G401 (cell line): ENCODE measurements at regions not wholly inside any gene's neighbourhood (a gene's known extent, or its start where the extent isn't known, plus 50 kb on each side); places are given as distances from the start of the nearest gene placed in this dataset.
"Not testable (repeated sequence)": the region's sequence is repeated elsewhere in the genome, so short reads cannot be mapped to it uniquely, and the experiment has no call there.

ENCODE experiments used
- DNase-seq: peaks from one replicate; pipeline ENCODE4 v3.0.0-alpha.2; 2015; ENCODE audit warnings: low spot score
- in situ Hi-C: cut with HindIII; loops from 2 replicates; pipeline ENCODE4 v1.10.0; 2016; ENCODE audit warnings: low sequenced_read_pairs, mixed read lengths

DNA sequence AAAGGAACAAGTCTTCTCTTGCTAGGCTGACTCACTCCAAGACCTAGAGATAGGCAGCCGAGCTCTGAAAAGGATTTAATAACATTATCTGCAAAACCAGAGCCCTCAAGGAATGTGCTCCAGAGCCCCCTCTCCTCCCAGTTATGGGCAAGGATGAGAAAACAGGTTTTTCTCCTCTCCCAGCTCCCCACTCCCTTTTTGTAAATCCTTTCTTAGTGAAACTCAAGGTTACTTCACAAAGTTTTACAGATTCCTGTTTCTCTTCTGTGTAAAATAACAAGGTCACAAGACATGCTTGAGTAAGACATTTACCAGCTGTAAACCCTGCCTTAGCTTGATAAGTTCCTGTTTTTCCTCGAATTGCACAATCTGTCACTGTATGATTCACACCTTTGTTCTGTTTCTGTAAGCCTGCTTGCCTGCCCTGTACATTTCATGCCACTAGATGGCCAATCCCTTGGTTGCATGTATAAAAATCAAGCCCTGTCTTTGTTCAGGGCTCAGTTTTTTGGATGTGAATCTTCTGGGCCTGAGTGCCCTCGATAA is 489.4 kb downstream of the KCNA4 start:
- no peak for DNase-seq
- in situ Hi-C loops, result no loop called here

DNA sequence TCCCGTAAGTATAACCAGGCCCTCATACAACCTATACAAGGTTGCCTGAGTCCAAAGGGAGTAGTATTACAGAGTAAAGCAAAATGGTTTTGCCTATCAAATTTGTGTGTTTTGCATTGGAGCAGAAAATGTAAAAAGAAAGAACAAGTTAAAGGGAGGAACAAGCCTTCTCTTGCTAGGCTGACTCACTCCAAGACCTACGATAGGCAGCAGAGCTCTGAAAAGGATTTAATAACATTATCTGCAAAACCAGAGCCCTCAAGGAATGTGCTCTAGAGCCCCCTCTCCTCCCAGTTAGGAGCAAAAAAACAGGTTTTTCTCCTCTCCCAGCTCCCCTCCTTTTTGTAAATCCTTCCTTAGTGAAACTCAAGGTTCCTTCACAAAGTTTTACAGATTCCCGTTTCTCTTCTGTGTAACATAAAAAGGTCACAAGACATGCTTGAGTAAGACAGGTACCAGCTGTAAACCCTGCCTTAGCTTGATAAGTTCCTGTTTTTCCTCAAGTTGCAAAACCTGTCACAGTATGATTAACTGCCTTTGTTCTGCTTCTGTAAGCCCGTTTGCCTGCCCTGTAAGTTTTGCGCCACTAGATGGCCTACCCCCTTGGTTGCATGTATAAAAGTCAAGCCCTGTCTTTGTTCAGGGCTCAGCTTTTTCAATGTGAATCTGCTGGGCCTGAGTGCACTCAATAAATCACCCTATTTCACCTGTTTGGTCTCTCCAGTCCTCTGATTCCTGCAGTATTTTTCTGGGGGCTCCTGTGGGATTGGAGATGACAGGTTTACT is 498.2 kb downstream of the KCNA4 start:
- in situ Hi-C loops, result no loop called here
- no peak for DNase-seq

DNA sequence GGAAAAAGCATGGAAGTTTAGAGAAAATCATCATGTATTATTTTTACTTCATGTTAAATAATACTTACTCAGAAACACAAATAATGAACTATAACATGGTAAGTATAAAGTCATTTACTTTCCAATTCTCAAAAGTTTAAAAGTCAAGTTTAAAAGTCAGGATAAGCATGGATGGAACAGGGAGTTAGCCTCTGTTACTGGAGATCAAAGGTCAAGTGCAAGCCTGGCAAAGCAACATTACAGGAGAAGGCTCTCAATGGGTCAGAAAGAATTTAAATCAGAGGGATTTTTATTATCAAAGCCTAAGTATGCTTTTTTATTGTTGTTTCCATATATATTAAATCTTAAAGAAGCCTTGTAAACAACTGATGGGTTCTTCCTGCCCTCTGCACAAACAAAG is 505.4 kb downstream of the KCNA4 start:
- no peak for DNase-seq
- in situ Hi-C loops, result no loop called here

DNA sequence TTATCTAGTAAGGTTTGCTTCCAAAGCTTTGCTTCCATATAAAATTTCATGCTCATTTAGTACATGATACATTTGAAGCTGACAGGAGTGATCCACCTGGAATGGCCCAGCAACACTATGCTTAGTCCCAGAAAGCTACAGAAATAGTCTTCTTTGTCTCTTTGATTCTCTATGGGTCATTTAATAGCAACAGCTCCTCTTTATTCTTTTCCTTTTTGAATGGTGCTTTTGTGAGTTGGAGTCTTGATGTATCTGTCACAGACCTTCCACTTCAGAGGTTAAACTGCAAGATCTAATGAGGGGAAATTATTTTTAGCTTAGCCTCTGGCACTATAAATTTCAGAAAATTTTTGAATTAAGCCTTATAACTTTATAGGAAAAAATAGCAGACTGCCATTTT is 509.5 kb downstream of the KCNA4 start:
- in situ Hi-C loops, result no loop called here
- no peak for DNase-seq

DNA sequence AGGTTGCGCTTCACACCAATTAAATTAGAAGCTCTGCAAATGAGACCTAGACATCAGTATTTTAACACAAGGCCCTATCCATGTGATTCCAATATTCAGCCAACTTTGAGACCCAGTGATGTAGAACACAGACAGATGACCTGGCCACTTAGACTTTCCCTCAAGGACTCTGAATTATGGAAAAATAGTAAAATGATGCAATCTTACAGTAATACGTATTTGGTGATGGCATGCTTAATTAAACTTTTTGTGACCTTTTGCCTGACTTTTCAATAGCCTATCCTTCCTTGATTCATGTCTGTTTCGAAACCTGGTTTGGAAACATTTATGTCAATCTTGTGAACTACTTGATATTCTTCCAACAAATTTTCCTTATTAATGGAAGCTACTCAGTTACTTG is 521.2 kb downstream of the KCNA4 start:
- DNase-seq, result no peak
- in situ Hi-C loops, result no loop called here

DNA sequence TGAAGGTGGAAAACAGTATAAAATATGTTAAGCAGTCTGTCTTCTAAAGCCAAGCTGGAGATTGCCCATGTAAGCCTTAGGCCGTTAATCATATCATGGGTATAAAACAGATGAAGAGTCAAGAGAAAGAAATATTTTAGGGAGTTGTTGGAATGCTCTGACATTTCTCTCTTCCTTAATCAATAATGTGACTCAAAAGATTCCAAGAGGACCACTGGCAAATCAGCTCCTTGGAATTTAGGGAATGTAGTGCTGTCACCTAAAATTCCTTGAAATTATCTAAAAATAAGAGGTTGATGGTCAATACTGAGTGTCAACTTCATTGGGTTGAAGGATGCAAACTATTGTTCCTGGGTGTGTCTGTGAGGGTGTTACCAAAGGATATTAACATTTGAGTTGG is 525.9 kb downstream of the KCNA4 start:
- in situ Hi-C loops, result no loop called here
- DNase-seq, result no peak

DNA sequence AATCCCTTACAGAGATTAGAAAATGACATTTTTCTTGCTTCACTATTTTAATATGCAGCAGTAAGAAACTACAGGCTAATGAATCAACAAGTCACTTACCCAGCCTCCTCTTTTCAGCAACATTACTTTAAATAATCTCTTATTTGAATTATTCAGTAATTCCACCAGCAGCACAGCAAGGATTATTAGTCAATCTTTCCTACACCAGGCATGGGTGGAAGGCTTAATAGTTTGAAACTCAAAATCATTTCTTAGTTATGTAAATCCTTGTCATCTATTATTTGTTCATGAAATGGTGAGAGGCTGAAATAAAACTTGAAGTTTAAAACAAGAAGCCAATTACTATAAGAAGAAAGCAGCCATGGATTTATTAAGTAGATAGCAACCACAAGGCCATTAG is 530.5 kb downstream of the KCNA4 start:
- DNase-seq, result no peak
- in situ Hi-C loops, result no loop called here

DNA sequence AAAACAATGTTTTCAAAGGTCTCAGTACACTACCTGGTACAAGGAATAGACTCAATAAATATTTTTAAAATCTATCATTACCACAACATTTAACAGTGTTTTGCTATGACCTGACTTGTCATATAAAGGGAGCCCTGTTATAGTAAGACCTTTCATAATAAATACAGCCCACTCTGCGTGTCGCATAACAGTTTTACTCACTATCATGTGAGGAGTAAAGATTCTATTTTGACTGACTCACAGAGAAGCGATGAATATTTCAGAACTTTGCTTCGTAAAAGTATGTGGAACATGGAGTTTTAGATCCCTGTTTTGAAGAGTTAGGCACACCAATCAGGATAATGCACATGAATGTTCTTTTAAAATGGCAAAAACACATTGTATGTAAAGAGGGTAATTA is 531.2 kb downstream of the KCNA4 start:
- in situ Hi-C loops, result no loop called here
- DNase-seq, result no peak

DNA sequence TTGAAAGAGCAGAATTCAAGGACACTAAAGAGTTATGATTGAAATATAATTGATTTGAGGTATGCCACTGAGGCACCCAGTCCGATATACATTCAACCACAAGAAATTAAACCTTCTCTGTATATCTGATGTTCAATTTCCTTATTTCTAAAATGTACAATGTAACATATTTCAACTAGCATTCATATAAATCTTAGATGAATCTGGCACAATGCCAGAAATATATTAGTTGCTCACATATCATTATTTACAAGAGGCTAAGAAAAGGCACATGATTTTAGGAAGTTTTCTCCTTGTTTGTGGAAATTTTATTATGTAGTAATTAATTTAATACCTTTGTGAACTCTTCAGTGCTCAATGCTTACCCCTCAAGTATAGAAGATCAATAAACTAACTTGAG is 532.3 kb downstream of the KCNA4 start:
- DNase-seq, result no peak
- in situ Hi-C loops, result no loop called here

DNA sequence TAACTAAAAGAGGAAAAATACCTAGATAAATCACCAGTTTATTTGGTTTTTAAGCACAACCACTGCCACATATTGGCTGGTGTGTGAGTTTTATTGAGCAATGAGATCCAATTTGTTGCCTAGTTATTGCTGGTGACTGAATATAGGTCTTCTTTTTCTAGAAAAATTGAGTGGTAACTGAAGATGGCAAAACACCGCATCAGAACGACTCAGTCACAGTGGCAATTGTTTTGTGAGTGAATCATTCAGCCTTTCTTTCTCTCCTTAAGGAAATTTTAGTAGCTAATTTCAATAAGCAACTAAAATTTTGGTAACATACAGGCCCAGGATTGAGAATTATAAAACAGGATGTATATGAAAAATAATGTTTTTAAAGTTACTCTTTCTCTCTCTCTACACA is 533.0 kb downstream of the KCNA4 start:
- in situ Hi-C loops, result no loop called here
- no peak for DNase-seq

DNA sequence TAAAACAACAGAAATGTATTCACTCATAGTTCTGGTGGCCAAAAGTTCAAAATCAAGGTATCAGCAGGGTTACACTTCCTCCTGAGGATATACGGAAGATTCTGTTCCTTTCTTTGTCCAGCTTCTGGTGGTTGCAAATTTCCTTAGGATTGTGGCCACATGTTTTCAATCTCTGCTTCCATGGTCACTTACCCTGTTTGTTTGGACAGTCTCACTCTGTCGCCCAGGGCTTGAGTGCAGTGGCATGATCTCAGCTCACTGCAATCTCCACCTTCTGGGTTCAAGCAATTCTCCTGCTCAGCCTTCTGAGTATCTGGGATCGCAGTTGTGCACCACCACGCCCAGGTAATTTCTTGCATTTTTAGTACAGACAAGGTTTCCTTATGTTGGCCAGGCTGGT is 534.3 kb downstream of the KCNA4 start:
- DNase-seq, result no peak
- in situ Hi-C loops, result no loop called here

DNA sequence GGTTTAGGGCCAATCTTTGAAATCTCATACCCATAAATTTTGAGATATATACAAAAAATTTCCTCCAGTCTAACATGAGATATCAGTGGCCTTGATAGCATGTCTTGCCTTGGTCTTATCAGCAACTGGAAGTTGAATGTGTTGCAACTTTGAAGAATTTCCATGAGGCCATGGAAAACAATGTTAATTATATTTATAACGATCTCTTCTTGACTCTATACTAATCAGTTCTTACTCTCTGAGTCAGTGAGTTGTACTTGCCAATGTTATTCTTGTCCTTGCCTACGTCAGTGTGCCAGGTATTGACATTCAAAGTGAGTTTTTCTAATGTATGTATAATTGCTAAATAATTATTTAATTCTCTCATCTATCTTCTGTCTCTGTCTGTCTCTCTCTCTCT is 535.1 kb downstream of the KCNA4 start:
- DNase-seq, result no peak
- in situ Hi-C loops, result no loop called here

DNA sequence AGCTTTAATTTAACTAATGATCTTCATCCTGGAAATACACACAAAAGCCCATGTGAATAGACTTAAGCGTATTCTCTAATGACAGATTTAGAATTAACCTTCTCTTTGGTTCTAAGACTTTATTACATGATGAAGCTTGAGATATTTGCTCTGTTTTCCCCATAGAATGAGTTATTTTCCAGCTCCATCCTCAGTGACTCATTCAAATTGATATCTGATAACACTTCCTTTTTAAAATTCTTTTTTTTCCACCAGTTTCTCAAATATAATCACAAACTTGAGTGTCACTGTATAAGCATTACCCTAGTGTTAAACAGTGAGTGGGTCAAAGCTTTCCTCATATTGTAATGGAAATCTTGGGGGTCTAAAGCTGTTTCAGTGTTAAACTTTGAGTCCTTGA is 535.8 kb downstream of the KCNA4 start:
- in situ Hi-C loops, result no loop called here
- no peak for DNase-seq

DNA sequence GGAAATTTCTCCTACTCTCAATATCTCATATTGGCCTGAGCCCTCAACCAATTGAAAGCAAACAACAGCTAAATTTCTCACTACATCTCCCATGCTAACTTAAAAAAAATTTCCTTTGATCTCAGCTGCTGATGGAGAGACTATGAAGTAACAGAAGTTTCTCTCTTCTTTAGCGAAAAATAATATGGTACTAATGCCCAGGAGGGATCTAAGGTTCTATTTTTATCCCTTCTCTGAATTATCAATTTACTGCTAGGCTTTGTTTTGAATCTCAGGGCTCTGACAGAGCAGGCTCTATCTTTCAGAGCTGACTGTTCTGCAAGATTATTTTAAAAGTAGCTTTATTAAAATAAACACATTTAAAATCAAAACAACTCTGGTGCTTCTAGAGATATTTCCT is 558.6 kb downstream of the KCNA4 start:
- no peak for DNase-seq
- in situ Hi-C loops, result no loop called here

DNA sequence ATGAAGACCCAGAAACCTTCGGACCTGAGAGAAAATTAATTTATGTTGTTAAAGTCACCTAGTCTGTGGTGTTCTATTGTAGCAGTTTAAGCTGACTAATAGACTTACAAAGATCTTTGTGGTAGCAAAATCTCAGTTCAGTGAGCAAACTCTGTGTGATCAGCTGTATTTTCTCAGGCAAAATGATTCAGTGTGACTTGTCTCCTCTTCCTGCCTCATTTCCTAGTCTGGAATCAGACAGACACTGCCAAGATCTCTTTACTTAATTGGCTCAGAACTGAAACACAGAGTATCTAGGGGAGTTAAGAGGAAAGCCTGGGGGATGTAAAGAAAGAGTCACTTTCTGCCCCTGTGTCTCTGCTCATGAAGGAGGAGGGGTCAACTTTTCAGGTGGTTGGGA is 564.7 kb downstream of the KCNA4 start:
- DNase-seq, result no peak
- in situ Hi-C loops, result no loop called here

DNA sequence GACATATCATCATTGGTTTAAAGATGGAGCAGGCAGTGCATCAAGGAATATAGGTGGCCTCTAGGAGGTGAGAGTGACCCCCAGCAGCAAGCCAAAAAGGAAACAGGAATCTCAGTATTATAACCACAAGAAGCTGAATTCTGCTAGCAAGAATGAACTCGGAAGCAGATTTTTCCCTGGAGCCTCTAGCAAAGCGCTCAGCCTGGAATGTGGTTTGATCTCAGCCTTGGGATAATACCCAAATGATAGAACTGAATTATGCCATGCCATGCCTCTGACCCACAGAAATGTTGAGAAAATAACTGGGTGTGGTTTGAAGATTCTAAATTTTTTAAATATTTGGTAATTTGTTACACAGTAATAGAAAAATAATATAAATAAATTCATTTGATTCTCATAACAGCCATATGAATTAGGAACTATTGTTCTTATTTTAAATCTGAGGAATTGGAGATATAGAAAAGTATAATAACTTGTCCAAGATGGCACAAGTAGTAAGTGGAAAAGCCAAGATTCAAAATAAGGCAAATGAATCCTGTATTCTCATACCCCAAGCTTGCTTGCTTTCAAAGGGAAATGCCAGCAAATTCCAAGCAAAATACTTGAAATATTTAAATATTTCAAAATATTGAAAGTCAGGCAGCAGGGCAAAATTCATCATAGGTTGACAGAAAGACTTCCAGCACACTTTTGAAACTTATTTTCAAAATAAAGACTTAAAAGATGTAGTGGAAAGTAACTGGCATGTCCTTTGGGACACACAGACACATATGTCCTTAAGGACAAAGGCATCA is 567.4 kb downstream of the KCNA4 start:
- in situ Hi-C loops, result no loop called here
- no peak for DNase-seq

DNA sequence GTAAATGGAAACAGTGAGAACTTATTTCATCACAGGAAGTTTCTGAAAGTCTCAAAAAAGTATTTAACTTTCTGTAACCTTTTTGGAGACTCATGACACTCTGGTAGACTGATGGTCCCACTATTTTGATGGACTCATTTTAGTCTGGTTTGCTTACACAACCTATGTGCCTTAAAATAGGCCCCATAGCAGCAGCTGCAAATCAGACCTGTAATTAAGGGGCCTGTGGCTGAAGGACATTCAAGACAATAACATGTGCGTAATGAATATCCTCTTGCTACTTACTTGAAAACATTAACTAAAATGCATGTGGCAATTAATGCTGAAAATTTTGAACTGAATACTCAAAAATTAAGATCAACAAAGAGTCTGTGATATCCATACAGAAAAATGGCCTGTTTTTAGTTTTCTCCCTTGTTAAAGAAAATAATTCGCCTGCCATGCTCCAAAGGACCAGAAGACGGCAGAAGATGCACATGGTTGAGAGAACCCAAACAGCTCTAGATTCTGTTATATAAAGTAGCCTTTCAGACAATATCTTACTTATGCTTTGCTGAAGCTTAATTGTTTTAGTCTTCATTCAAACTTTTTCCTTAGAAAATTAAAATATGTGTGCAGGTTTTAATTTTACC is 568.5 kb downstream of the KCNA4 start:
- DNase-seq, result peak; percentile 4
- in situ Hi-C loops, result no loop called here

DNA sequence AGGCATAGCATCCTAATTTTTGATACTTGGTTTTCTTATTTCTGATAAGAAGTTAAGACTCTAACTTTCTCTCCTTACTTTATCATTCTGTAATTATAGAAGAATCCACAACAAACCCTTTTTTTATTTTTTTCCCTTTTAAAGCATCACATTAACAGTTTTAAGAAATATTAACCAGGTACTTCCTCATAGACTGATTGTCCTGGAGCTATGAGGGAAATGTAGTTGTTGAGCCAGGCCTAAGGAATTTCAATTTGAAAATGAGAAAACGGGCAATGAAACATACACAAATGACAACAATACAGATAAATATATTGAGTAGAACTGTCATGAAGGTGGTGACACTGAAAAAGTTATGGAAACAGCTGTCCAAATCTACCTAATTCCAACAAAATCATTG is 569.0 kb downstream of the KCNA4 start:
- in situ Hi-C loops, result no loop called here
- no peak for DNase-seq

DNA sequence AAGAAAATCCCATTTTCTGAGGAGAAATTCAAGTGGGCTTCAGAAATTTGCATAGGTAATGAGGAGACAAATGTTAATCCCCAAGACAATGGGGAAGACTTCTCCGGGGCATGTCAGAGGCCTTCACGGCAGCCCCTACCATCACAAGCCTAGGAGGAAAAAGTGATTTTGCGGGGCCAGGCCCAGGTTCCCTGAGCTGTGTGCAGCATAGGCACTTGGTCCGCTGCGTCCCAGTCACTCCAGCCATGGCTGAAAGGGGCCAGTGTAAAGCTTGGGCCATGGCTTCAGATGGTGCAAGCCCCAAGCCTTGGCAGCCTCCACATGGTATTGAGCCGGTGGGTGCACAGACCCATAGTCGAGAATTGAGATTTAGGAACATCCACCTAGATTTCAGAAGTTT is 570.7 kb downstream of the KCNA4 start:
- no peak for DNase-seq
- in situ Hi-C loops, result no loop called here

DNA sequence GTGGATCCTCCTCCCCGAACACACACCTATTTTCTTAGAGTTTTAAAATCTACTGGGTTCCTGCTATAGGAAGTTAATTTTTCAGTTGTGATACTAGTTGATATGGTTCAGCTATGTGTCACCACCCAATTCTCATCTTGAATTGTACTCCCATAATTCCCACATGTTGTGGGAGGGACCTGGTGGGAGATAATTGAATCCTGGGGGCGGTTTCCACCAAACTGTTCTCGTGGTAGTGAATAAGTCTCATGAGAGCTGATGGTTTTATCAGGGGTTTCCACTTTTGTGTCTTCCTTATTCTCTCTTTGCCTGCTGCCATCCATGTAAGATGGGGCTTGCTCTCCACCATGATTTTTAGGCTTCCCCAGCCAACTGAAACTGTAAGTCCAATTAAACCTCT is 571.6 kb downstream of the KCNA4 start:
- DNase-seq, in situ Hi-C loops: not testable (repeated sequence)
